Common myeloid progenitor, CD34-positive (primary cell): ENCODE measurements at regions not wholly inside any gene's neighbourhood (a gene's known extent, or its start where the extent isn't known, plus 50 kb on each side); places are given as distances from the start of the nearest gene placed in this dataset.
A peak's percentile ranks its signal among the peaks of the same experiment; 100 is the strongest.

Experiments
- CTCF ChIA-PET: fragments of 350-600 bp; sonication (Branson Sonifier 250); formaldehyde crosslinking; loops from one replicate; lab custom pipeline; 2021; ENCODE audit warnings: antibody characterized with exemption; lab: Charles Lee
- POLR2A ChIA-PET: fragments of 350-600 bp; sonication (Branson Sonifier 250); formaldehyde crosslinking; loops from one replicate; lab custom pipeline; 2021; ENCODE audit warnings: antibody characterized with exemption; lab: Charles Lee
- DNase-seq, 3 donors: peaks; one replicate each; pipeline versions ENCODE4 v3.0.0 to v3.0.0-alpha.2; 2013
- H3K27ac ChIP-seq, 2 experiments: 1 replicate in 1 of 2; 2 replicates in 1 of 2; pipeline ENCODE4 v1.7.0; 2013; ENCODE audit warnings: inconsistent platforms in 2 of 2, low read length in 2 of 2, mild to moderate bottlenecking in 2 of 2, low read depth in 1 of 2, moderate library complexity in 1 of 2; ENCODE audit not compliant: severe bottlenecking in 2 of 2, insufficient read depth in 1 of 2, poor library complexity in 1 of 2
- H3K27me3 ChIP-seq, 5 experiments: replicated peaks in 2 of 5; 1 replicate in 3 of 5; 2 replicates in 2 of 5; pipeline versions ENCODE4 v1.6.1 to v1.7.0; 2013; ENCODE audit warnings: low read length in 4 of 5, mild to moderate bottlenecking in 2 of 5, moderate library complexity in 2 of 5, inconsistent platforms in 1 of 5; ENCODE audit not compliant: insufficient read depth in 5 of 5, control insufficient read depth in 4 of 5
- H3K36me3 ChIP-seq, 4 experiments: 1 replicate in 2 of 4; 2 replicates in 2 of 4; pipeline versions ENCODE4 v1.6.1 to v1.7.0; 2013; ENCODE audit warnings: low read length in 3 of 4, control low read depth in 1 of 4, mild to moderate bottlenecking in 1 of 4; ENCODE audit not compliant: control insufficient read depth in 4 of 4, insufficient read depth in 4 of 4
- H3K4me1 ChIP-seq, 4 experiments: 1 replicate in 3 of 4; 2 replicates in 1 of 4; pipeline versions ENCODE4 v1.6.1 to v1.7.1; 2013; ENCODE audit warnings: low read length in 3 of 4, mild to moderate bottlenecking in 3 of 4, control low read depth in 1 of 4, inconsistent platforms in 1 of 4, moderate library complexity in 1 of 4; ENCODE audit not compliant: control insufficient read depth in 4 of 4, insufficient read depth in 4 of 4; ENCODE audit errors: control extremely low read depth in 1 of 4
- H3K4me3 ChIP-seq, 7 experiments: 1 replicate in 4 of 7; 2 replicates in 3 of 7; pipeline versions ENCODE4 v1.5.1 to v1.7.0; 2013; ENCODE audit warnings: mild to moderate bottlenecking in 7 of 7, low read length in 6 of 7, moderate library complexity in 6 of 7, inconsistent platforms in 2 of 7, low read depth in 2 of 7, control low read depth in 1 of 7; ENCODE audit not compliant: insufficient read depth in 4 of 7, control insufficient read depth in 1 of 7; ENCODE audit errors: extremely low read depth in 1 of 7
- H3K9me3 ChIP-seq, 5 experiments: 1 replicate in 4 of 5; 2 replicates in 1 of 5; pipeline versions ENCODE4 v1.6.1 to v1.7.1; 2013; ENCODE audit warnings: low read length in 4 of 5, mild to moderate bottlenecking in 2 of 5, inconsistent platforms in 1 of 5, low read depth in 1 of 5, moderate library complexity in 1 of 5; ENCODE audit not compliant: control insufficient read depth in 4 of 5, insufficient read depth in 2 of 5; ENCODE audit errors: control extremely low read depth in 1 of 5
- WGBS: methylation state at CpG from one replicate; pipeline ENCODE4 v1.1.5; 2013; ENCODE audit not compliant: insufficient coverage; 5-methylcytosine and 5-hydroxymethylcytosine counted together

DNA sequence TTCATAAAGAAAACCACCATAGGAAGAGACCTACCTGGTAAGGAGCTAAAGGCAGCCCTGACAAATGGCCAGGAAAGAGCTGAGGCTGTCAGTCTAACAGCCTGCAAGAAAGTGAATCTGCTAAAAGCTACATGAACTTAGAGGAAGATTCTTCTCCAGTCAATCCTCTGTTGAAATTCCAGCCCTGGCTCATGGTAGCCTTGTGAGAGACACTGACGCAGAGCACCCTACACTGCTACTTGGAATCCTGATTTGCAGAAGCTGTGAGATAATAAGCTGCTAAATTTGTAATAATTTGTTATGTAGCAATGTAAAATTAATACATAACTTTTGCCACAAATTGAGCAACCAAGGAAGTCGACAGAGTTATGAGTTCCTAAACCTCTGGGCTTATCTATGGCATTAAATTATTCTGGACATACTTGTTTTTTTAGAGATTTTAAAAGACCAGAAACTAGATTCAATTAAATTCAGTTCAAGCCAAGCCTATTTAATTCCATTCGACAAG, 257.0 kb downstream of the ETNK1 start:
- H3K27ac ChIP-seq, result no peak overlapping the region
- WGBS, result 80% methylated on average over 2 of the region's 3 CpGs
- ChIA-PET POLR2A (no interaction called here), CTCF (no interaction called here)
- H3K9me3 ChIP-seq, result no peaks in the 10 kb centered on the region
- no peaks in the 10 kb centered on the region for H3K4me1 ChIP-seq
- H3K27me3 ChIP-seq, result no peaks in the 10 kb centered on the region
- no peak for DNase-seq
- H3K36me3 ChIP-seq, result no peaks in the 10 kb centered on the region
- H3K4me3 ChIP-seq, result no peak overlapping the region

DNA sequence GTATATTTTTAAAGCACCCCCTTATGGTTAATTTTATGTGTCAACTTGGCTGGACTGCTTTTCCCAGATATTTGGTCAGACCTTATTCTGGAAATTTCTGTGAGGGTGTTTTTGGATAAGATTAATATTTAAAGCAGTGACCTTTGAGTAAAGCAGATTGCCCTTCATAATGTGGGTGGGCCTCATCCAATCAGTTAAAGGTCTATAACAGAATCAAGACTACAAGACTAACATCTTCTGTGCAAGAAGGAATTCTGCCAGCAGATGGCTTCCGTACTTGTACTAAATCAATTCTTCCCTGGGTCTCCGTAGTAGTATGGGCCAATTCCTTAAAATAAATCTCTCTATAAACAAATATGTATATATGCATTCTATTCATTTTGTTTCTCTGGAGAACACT, 257.6 kb downstream of the ETNK1 start:
- WGBS, result no CpG with 5 or more reads among the region's 2 CpGs
- CTCF ChIA-PET, result interaction anchor here (0.6 kb wide), 1 partner anchor 530 kb away, joined by 3 read pairs; no protein-coding TSS in a partner anchor

DNA sequence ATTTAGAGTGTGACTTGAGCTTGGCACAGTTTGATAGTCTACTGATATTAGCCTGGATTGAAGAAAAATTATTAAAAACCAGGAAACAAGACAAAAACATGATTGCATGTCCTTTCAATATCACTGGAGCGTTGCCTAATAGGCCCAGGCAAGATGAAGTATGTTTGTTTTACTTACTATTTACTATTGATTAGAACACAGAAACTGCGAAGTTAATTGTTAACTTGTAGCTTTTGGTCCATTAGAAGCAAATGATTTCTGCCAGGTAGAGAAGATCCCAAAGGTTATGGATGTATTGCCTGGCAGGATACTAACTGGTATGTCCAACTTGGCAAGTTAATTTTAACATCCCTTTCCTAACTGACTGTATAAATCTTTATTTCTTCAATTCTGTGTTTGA, 268.9 kb downstream of the ETNK1 start:
- WGBS, result no CpG with 5 or more reads among the region's 2 CpGs
- POLR2A ChIA-PET, result no interaction called here
- CTCF ChIA-PET, result no interaction called here

More for the DNA sequence above, 257.6 kb downstream of the ETNK1 start:
- Histone ChIP-seq H3K4me3 (no peak overlapping the region), H3K9me3 (no peaks in the 10 kb centered on the region), H3K27ac (no peak overlapping the region), H3K27me3 (no peaks in the 10 kb centered on the region), H3K4me1 (no peaks in the 10 kb centered on the region), H3K36me3 (no peaks in the 10 kb centered on the region)
- no peak for DNase-seq
- POLR2A ChIA-PET, result no interaction called here

DNA sequence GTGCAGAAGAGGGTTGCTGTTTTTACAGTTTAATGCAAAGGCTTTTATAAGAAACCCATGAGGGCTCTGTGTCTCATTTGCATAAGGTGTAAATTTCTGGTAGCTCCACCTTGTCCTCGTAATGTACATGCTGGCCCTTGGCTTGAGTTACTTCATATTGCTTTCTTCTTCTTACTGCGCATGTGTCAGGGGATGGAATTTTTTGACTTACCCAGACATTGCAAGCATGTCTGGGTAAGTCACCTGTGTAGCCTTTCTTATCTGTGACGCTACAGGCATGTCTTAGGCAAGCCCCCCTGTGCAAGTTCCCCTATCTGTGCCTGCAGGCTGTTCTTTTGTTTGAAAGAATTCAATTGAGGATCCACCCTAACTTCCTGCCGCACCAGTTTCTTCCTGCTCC, 274.2 kb downstream of the ETNK1 start:
- ChIA-PET CTCF (no interaction called here), POLR2A (no interaction called here)
- Histone ChIP-seq H3K27me3 (no peaks in the 10 kb centered on the region), H3K4me3 (no peak overlapping the region), H3K36me3 (no peaks in the 10 kb centered on the region), H3K27ac (no peak overlapping the region), H3K4me1 (no peaks in the 10 kb centered on the region), H3K9me3 (no peaks in the 10 kb centered on the region)
- WGBS, result 82% methylated on average over 3 of the region's 4 CpGs
- DNase-seq, result peak; percentile 26 to 72 (median 40)

More for the DNA sequence above, 268.9 kb downstream of the ETNK1 start:
- Histone ChIP-seq H3K4me3 (no peak overlapping the region), H3K27me3 (no peaks in the 10 kb centered on the region), H3K4me1 (no peaks in the 10 kb centered on the region), H3K27ac (no peak overlapping the region), H3K9me3 (peaks cover 0 to 1% (median 0%) of the 10 kb centered on the region in 5 experiments), H3K36me3 (no peaks in the 10 kb centered on the region)
- no peak for DNase-seq

DNA sequence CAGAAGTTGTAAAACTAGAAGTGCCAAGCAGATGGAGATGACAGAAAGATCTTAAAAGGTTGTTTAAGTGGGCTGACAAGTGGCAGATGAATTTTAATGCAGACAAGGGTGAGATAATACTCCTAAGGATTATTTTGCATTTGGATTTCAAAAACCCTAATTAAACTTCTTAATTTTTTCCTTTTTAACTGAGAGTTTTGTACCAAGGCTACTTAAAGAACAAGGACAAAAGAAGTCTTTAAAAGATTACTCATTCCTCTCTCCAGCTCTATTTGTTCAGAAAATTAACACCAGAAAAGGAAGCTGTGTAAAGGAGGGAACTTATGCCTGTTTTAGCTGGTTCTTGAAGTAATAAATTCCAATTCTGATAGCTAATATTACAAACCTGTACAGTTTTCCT, 275.4 kb downstream of the ETNK1 start:
- Histone ChIP-seq H3K4me1 (no peaks in the 10 kb centered on the region), H3K9me3 (no peaks in the 10 kb centered on the region), H3K4me3 (no peak overlapping the region), H3K36me3 (no peaks in the 10 kb centered on the region), H3K27ac (no peak overlapping the region), H3K27me3 (no peaks in the 10 kb centered on the region)
- ChIA-PET POLR2A (no interaction called here), CTCF (no interaction called here)
- DNase-seq, result no peak

DNA sequence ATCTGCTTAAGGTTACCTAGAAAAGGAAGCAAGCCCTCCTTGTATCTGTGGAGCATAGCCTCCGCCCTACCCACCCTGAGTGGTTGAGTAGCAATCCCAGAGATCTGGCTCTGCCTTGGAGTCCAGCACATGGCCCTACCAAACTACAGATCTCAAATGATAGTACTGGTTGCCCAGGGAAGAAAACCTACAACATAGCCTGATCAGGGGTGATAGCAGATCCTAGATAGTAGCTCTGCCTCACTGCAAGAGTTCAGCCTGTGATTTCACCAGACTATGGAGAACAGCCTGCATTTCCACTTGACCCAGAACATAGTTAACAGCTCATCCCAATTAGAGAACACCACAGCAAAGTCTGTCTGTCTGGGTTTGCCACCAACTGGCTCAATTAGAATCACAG, 279.5 kb downstream of the ETNK1 start:
- H3K4me1 ChIP-seq, result no peaks in the 10 kb centered on the region
- DNase-seq, result no peak
- no peak overlapping the region for H3K27ac ChIP-seq
- WGBS, result 100% methylated on average over 1 of the region's 1 CpG
- ChIA-PET CTCF (no interaction called here), POLR2A (no interaction called here)
- H3K27me3 ChIP-seq, result no peaks in the 10 kb centered on the region
- H3K9me3 ChIP-seq, result no peaks in the 10 kb centered on the region
- no peaks in the 10 kb centered on the region for H3K36me3 ChIP-seq
- H3K4me3 ChIP-seq, result no peak overlapping the region

DNA sequence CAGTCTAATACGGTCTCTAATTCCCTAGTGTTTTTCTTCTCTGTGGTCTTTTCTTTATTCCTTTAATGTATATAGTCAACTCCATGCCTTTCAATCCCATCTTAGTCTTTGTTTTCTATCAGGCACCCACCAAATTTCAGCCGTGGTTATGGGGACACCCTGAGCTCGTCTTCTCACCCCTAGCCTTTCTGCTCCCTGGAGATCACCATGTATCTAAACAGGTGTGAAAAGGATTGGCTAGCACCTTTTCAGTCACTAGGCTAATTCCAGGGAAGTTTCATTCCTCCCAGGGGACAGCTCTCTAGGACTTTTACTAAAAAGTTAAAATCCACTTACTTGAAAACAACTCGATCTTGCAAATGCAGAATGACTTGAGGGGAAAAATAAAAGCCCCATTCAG, 291.3 kb downstream of the ETNK1 start:
- H3K9me3 ChIP-seq, result no peaks in the 10 kb centered on the region
- H3K36me3 ChIP-seq, result no peaks in the 10 kb centered on the region
- H3K27ac ChIP-seq, result no peak overlapping the region
- ChIA-PET POLR2A (no interaction called here), CTCF (no interaction called here)
- no peak for DNase-seq
- no peaks in the 10 kb centered on the region for H3K4me1 ChIP-seq
- no peak overlapping the region for H3K4me3 ChIP-seq
- WGBS, result 82% methylated on average over 2 of the region's 4 CpGs
- H3K27me3 ChIP-seq, result peaks cover 0 to 2% (median 0%) of the 10 kb centered on the region in 5 experiments
